Neural cell (in vitro differentiated cells): ENCODE measurements at regions not wholly inside any gene's neighbourhood (a gene's known extent, or its start where the extent isn't known, plus 50 kb on each side); places are given as distances from the start of the nearest gene placed in this dataset.

Experiments
- H2AFZ ChIP-seq: fragments of 200-600, 300-800 bp; sonication (generic), shearing (Covaris generic); 2 replicates; pipeline ENCODE4 v1.6.0; 2014; ENCODE audit warnings: low read depth, mild to moderate bottlenecking, antibody characterized with exemption, low read length, moderate library complexity
- H3F3A ChIP-seq: fragments of 200-600 bp; shearing (Covaris generic); 2 replicates; pipeline ENCODE4 v1.6.1; 2016; ENCODE audit warnings: mild to moderate bottlenecking, moderate library complexity, mixed read lengths, antibody characterized with exemption, low read length; ENCODE audit not compliant: insufficient read depth, poor library complexity, severe bottlenecking
- H3K27ac ChIP-seq: fragments of 200-600, 300-800 bp; sonication (generic), shearing (Covaris generic); 2 replicates; pipeline ENCODE4 v1.5.1; 2014; ENCODE audit warnings: mild to moderate bottlenecking, low read length, moderate library complexity
- H3K27me3 ChIP-seq: fragments of 300-800, 200-600 bp; sonication (generic), shearing (Covaris generic); 2 replicates; pipeline ENCODE4 v1.6.0; 2014; ENCODE audit warnings: mild to moderate bottlenecking, low read depth, low read length, moderate library complexity; ENCODE audit not compliant: insufficient read depth
- H3K36me3 ChIP-seq: fragments of 300-800, 200-600 bp; sonication (generic), shearing (Covaris generic); 2 replicates; pipeline ENCODE4 v1.5.1; 2014; ENCODE audit warnings: mild to moderate bottlenecking, antibody characterized with exemption, low read length, moderate library complexity; ENCODE audit not compliant: insufficient read depth
- H3K4me2 ChIP-seq: fragments of 300-800, 200-600 bp; sonication (generic), shearing (Covaris generic); 2 replicates; pipeline ENCODE4 v1.6.0; 2014; ENCODE audit warnings: mild to moderate bottlenecking, low read length
- H3K4me3 ChIP-seq: fragments of 300-800, 200-600 bp; sonication (generic), shearing (Covaris generic); 2 replicates; pipeline ENCODE4 v1.5.1; 2014; ENCODE audit warnings: mild to moderate bottlenecking, low read length, moderate library complexity
- H3K79me2 ChIP-seq: fragments of 200-600 bp; shearing (Covaris generic); replicated peaks from 2 replicates; pipeline ENCODE4 v1.6.0; 2014; ENCODE audit warnings: mild to moderate bottlenecking, low read length, moderate library complexity; ENCODE audit not compliant: insufficient read depth
- H3K9ac ChIP-seq: fragments of 300-800, 200-600 bp; sonication (generic), shearing (Covaris generic); 2 replicates; pipeline ENCODE4 v1.6.1; 2016; ENCODE audit warnings: mild to moderate bottlenecking, low read length, mixed read lengths
- H3K9me2 ChIP-seq: fragments of 200-600 bp; shearing (Covaris generic); 2 replicates; pipeline ENCODE4 v1.6.1; 2016; ENCODE audit warnings: mild to moderate bottlenecking, low read length, mixed read lengths; ENCODE audit not compliant: insufficient read depth
- H3K9me3 ChIP-seq: fragments of 200-600, 300-800 bp; sonication (generic), shearing (Covaris generic); 2 replicates; pipeline ENCODE4 v1.6.1; 2016; ENCODE audit warnings: mild to moderate bottlenecking, mixed run types, low read length, moderate library complexity, mixed read lengths
- H4K20me1 ChIP-seq: fragments of 200-600 bp; shearing (Covaris generic); 2 replicates; pipeline ENCODE4 v1.6.1; 2016; ENCODE audit warnings: mild to moderate bottlenecking, mixed run types; ENCODE audit not compliant: insufficient read depth
- CTCF ChIP-seq: fragments of 450-650 bp; IDR thresholded peaks from 2 replicates; pipeline ENCODE4 v1.5.1; 2014; ENCODE audit warnings: antibody characterized with exemption, mild to moderate bottlenecking, moderate library complexity; ENCODE audit not compliant: poor library complexity, severe bottlenecking
- EP300 ChIP-seq: fragments of 450-650 bp; conservative IDR thresholded peaks from 2 replicates; pipeline ENCODE4 v1.6.1; 2014; ENCODE audit warnings: antibody characterized with exemption, mild to moderate bottlenecking, moderate library complexity; ENCODE audit not compliant: poor library complexity, severe bottlenecking
- EZH2 ChIP-seq: fragments of 200-600, 300-800 bp; shearing (Covaris generic), sonication (generic); IDR thresholded peaks from 2 replicates; pipeline ENCODE4 v1.6.1; 2014; ENCODE audit warnings: antibody characterized with exemption, low read length, borderline replicate concordance, mild to moderate bottlenecking; ENCODE audit not compliant: insufficient read depth, poor library complexity, severe bottlenecking
- MXI1 ChIP-seq: fragments of 450-650 bp; conservative IDR thresholded peaks from 2 replicates; pipeline ENCODE4 v1.6.1; 2014; ENCODE audit warnings: antibody characterized with exemption, mild to moderate bottlenecking; ENCODE audit not compliant: poor library complexity, severe bottlenecking
- POLR2AphosphoS5 ChIP-seq: IDR thresholded peaks from 2 replicates; pipeline ENCODE4 v1.6.1; 2012
- RAD21 ChIP-seq: fragments of 450-650 bp; conservative IDR thresholded peaks from 2 replicates; pipeline ENCODE4 v1.6.1; 2014; ENCODE audit warnings: antibody characterized with exemption, mild to moderate bottlenecking, moderate library complexity
- REST ChIP-seq: IDR thresholded peaks from 2 replicates; pipeline ENCODE4 v1.6.1; 2012; ENCODE audit warnings: borderline replicate concordance
- SMC3 ChIP-seq: fragments of 450-650 bp; conservative IDR thresholded peaks from 2 replicates; pipeline ENCODE4 v1.6.1; 2014; ENCODE audit warnings: antibody characterized with exemption, mild to moderate bottlenecking, moderate library complexity; ENCODE audit not compliant: poor library complexity
- TAF1 ChIP-seq: IDR thresholded peaks from 2 replicates; pipeline ENCODE4 v1.6.1; 2012; ENCODE audit warnings: low read depth

- H3F3A ChIP-seq = no peaks in the 10 kb centered on the region
- no peaks in the 10 kb centered on the region for H3K27me3 ChIP-seq
- H3K4me3 ChIP-seq = no peak overlapping the region
- no peaks in the 10 kb centered on the region for H3K9me2 ChIP-seq
- H3K79me2 ChIP-seq = no peaks in the 10 kb centered on the region
- H4K20me1 ChIP-seq = no peaks in the 10 kb centered on the region
- no peaks in the 10 kb centered on the region for H3K36me3 ChIP-seq
- no peak overlapping the region for H3K4me2 ChIP-seq
- H3K9ac ChIP-seq = no peak overlapping the region
- no peak for TF ChIP-seq MXI1
- no peak for TF ChIP-seq EP300
- TF ChIP-seq CTCF = no peak
- no peak for TF ChIP-seq RAD21
- no peak for TF ChIP-seq POLR2AphosphoS5
- no peak for TF ChIP-seq REST
- no peaks in the 10 kb centered on the region for H3K9me3 ChIP-seq
- no peak overlapping the region for H3K27ac ChIP-seq
- no peak overlapping the region for H2AFZ ChIP-seq
Measured at GRCh38 chr2:176567361-176567760, 298.1 kb downstream of the MTX2 start.

GRCh38 chr2:176569574-176569973 lies 300.3 kb downstream of the MTX2 start:
- TF ChIP-seq SMC3 = no peak
- no peak for TF ChIP-seq CTCF
- no peak for TF ChIP-seq RAD21
- no peak for TF ChIP-seq EP300
- no peak for TF ChIP-seq MXI1
- TF ChIP-seq TAF1 = no peak
- no peak for TF ChIP-seq EZH2
- no peak for TF ChIP-seq POLR2AphosphoS5
- TF ChIP-seq REST = no peak
- H3K4me2 ChIP-seq = no peak overlapping the region

More at GRCh38 chr2:176569574-176569973, 300.3 kb downstream of the MTX2 start:
- H3K4me3 ChIP-seq = no peak overlapping the region
- no peaks in the 10 kb centered on the region for H3K79me2 ChIP-seq
- H3K9ac ChIP-seq = no peak overlapping the region
- no peaks in the 10 kb centered on the region for H3K27me3 ChIP-seq
- no peaks in the 10 kb centered on the region for H3F3A ChIP-seq
- H3K36me3 ChIP-seq = no peaks in the 10 kb centered on the region
- no peak overlapping the region for H3K27ac ChIP-seq
- H3K9me3 ChIP-seq = no peaks in the 10 kb centered on the region
- no peaks in the 10 kb centered on the region for H3K9me2 ChIP-seq
- no peak overlapping the region for H2AFZ ChIP-seq
- H4K20me1 ChIP-seq = no peaks in the 10 kb centered on the region
